ENCODE measurements at regions not wholly inside any gene's neighbourhood (a gene's known extent, or its start where the extent isn't known, plus 50 kb on each side); places are given as distances from the start of the nearest gene placed in this dataset.

- no peak for DNase-seq (ENCODE audit: low read depth in 2 of 3, low spot score in 1 of 3)
Measured at GRCh38 chrX:137483554-137483953, 82.4 kb upstream of the ZIC3 start.

DNA sequence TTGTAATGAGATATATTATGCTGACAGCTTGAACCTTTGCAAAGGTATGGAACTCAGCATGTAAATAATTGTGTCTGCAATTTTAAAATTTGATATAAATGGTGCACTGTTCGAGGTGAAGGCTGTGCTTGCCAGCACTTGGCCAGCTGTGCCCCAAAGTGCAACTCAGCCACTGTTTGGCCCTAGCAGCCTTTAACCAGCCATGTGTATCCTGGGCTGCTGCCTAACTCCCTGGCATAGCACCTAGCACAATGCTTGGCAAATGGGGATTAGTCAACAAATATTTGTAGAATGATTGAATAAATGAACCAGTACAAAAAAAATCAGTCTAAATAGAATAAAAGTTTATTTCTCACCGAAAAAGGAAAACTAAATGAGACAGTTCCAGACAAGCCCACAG, 83.8 kb upstream of the ZIC3 start:
- no peak for DNase-seq (ENCODE audit: low read depth in 2 of 3, low spot score in 1 of 3)

GRCh38 chrX:137479386-137479785, 86.5 kb upstream of the ZIC3 start:
- DNase-seq (ENCODE audit: low read depth in 2 of 3, low spot score in 1 of 3): no peak

DNA sequence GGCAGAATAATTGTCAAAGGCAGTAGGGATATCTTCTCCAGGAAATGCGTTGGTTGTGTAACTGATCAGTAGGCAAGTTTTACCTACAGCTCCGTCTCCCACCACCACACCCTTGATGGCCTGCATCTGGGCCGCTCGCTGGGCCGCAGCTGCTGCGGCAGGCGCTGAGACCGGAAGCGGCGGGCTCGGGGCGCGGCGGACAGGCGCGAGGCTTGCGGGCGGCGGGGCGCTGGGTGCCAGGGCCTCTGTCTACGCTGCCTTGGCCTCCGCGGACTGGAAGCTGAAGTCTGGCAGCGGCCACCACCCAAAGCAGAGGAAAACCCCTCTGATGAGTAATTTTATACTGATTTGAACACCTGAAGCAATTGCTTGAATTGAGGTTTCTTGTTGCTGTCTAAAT, 124.2 kb upstream of the ZIC3 start:
- DNase-seq (ENCODE audit: low read depth in 2 of 3, low spot score in 1 of 3): no peak

GRCh38 chrX:137432609-137433008, 133.3 kb upstream of the ZIC3 start:
- DNase-seq (ENCODE audit: low read depth in 2 of 3, low spot score in 1 of 3): no peak

DNA sequence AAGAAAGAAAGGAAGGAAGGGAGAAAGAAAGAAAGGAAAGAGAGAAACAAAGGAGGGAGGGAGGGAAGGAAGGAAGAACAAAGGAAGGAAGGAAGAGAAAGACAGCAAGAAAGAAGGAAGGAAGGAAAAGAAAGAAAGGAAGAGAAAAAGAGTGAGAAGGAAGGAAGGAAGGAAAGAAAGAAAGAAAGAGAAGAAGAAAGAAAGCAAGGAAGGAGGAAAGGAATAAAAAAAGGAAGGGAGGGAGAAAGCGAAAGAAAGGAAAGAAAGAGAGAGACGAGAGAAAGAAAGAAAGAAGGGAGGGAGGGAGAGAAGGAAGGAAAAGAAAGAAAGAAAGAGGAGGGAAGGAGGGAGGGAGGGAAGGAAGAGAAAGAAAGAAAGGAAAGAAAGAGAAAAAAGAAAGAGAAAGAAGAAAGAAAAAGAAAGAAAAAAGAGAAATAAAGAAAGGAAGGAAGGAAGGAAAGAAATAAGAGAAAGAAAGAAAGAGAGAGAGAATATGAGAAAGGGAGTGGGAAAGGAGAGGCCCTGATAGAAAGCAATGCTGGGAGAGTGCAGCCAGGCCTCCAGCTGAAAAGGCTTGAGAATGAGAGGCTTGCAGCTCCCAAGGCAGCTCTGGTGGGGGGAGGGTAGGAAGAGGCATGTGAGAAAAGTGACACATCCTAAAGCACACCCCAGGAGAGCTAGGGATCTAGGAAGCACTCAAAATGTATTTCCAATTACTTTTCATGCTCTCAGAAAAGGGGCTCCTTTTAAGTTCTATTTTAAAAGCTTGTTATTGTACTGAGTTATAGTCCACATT, 134.0 kb upstream of the ZIC3 start:
- no peak for DNase-seq (ENCODE audit: low read depth in 2 of 3, low spot score in 1 of 3)

DNA sequence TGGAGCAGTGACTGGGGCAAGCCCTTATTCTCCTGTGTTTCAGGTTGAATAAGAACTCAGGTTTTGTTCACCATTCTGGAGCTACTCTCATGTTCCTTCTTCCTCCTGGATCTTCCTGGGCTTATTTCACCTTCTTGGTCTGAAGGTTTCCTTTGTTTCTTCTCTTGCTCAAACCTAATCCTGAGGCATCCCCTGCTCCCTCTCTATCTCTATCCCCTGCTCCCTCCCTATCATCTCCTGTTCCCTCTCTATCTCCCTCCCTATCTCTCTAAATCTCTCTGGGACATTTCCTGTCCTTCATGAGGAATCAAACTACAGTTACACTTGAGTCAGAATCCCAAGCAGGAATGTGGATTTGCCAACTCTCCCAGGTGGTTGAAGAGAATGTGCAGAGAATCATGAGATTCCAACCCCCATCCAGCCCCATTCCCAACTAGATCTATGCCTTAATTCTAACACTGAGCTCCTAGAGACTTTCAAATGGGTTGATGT, 134.9 kb upstream of the ZIC3 start:
- no peak for DNase-seq (ENCODE audit: low read depth in 2 of 3, low spot score in 1 of 3)

DNA sequence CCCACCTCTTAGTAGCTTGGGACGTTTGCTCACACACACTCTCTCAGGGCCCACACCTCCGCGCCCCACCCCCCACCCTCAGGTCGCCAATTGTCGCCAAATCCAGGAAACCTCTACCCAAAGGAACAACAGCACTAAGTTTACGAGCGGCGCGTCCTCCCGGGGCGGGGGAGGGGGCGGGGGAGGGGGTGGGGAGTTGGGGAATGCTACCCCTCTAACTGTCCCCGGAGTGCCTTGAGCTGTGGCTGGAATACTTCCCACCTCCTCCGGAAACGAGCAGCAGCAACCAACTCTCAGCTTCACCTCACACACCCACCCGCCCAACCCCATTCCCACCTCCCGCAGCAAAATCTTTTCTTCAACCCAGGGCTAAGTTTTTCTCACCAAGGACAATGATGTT, 135.6 kb upstream of the ZIC3 start:
- no peak for DNase-seq (ENCODE audit: low read depth in 2 of 3, low spot score in 1 of 3)

DNA sequence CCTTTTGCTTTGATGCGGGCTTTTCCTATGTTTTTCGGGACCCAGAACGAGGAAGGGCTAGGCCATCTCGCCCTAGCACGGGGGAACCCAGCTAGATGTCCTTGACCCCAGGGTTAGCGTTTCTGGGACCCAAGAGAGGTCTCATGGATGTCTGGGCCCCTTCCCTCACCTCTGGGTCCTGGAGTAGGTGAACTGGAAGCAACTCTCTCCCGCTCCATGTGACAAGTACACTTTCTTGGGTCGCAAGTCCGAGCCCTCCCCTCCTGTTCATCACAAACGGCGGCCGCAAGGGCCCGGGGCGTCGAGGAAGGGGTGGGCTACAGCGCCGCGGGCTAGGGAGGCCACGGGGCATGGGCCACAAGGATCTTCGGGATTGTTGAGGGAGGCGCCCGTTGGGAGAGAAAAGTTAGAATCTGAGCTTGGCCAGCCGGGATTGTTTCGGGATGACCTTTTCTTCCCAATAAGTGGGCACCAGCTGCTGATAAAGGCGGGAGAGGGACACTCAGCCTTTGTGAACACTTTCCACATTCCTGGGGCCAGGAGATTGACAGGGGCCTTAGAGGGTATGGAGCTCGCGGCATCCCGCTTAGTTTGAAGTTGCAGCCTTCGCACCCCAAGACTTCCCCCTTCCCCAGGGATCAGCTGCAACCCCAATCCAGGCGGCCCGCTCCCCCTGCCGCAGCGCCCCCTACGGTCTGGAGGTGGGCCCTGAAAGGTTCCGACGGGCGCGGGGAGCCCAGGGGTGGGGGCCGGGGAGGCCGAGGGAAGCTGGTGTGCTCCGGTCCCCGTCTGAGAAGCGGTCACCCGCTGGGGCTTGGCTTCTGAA, 136.9 kb upstream of the ZIC3 start:
- no peak for DNase-seq (ENCODE audit: low read depth in 2 of 3, low spot score in 1 of 3)

DNA sequence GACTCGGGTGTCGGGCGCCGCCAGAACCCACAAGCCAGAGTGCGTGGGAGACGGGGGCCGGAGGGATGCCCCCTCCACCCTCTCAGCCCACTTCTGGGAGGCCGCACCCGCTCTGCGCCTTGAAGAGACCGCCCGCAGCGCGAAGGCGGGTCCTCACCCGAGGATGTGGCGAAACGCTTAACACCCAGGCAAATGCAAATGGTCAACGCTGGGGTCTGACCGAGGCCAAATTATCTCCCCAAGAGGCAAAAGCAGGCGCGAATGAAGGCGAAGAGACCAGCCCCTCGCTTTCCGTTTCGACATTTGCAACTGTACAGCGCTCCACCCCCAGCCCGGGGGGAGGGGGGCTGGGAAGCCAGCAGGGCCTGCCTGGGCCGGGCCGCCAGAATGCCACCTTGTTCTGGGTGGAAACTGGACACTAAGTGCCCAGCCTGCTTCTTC, 137.7 kb upstream of the ZIC3 start:
- DNase-seq (ENCODE audit: low read depth in 2 of 3, low spot score in 1 of 3): no peak

DNA sequence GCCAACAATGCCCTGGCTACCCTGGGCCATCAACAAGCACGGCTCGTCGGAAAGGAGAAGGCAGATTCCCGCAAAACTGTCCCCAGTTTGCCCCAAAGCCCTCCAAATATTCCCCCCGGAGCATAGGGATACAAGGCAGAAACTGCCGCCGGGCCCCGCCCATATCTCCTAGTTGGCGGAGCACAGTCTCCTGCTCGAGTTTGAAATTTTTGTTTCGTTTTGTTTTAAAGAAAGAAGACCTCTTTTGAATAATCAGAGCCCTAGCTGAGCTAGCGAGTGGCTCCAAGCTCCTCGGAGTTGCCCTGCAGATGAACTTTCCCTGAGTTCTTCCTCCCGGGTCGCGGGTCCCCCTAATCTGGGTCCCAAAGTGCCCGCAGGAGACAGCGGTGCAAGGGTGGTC, 138.1 kb upstream of the ZIC3 start:
- DNase-seq (ENCODE audit: low read depth in 2 of 3, low spot score in 1 of 3): no peak

GRCh38 chrX:137427426-137427778, 138.5 kb upstream of the ZIC3 start:
- no peak for DNase-seq (ENCODE audit: low read depth in 2 of 3, low spot score in 1 of 3)

DNA sequence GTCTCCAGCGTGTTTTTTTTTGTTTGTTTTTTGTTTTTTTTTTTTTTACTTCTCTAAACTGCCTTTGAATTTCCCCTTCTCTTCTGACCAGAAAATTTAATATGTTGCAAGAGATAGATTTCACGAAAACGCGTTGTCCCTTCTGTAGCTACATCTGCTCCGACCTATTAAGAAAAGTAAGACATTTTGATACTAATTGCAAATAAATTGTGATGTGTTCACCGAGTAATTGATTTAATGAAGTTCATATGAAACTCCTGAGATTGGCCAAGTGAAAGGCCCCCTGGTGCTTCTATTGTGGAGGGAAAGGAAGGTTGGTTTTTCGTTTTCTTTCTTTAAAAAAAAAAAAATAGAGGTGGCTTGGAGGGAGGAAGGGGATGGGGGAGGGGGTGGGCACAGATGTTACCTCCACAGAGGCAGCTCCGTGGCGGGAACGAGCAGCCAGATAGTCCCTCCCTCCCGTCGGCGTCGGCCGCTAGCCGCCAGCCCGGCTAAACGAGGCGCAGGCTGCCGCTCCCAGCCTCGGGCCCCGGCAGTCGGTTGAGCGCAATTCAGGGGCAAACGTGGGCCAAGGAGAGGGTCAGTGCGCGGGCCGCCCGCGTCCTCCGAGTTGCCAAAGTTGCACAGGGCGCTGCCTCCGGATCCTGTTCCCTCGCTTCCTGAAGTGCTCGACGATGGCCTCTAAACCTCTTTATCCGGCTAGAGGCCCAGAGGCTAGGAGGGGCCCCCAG, 139.1 kb upstream of the ZIC3 start:
- no peak for DNase-seq (ENCODE audit: low read depth in 2 of 3, low spot score in 1 of 3)

- no peak for DNase-seq (ENCODE audit: low read depth in 2 of 3, low spot score in 1 of 3)
Measured at GRCh38 chrX:137425986-137426385, 139.9 kb upstream of the ZIC3 start.

DNA sequence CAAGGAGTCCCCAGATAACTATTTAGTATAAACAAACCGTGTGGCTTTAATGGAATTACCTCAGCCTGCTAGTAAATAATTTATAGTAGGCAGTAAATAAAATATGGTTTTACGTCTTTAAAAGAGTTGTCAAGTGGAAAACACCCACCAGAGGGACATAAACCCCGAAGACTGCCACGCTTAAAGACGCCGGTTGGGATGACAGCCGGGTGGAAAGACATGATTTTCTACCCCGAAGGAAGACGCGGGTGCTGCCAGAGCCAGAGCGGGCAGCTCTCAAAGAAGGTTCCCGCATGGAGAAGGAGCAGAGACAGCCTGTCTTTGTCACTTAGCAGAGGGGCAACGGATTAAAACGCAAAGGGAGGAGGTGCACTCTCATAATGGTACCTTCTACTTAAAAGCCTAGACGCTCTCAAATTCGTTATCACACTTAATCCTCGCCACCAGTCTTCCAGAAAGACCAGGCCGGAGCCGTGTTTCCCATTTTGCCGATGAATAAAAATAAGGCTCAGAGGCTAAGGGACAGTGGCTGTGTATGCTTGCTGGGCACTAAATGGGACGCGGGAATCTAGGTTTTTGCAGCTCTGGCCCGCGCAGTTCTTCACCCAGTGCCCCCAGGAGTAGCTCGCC, 140.5 kb upstream of the ZIC3 start:
- no peak for DNase-seq (ENCODE audit: low read depth in 2 of 3, low spot score in 1 of 3)

DNA sequence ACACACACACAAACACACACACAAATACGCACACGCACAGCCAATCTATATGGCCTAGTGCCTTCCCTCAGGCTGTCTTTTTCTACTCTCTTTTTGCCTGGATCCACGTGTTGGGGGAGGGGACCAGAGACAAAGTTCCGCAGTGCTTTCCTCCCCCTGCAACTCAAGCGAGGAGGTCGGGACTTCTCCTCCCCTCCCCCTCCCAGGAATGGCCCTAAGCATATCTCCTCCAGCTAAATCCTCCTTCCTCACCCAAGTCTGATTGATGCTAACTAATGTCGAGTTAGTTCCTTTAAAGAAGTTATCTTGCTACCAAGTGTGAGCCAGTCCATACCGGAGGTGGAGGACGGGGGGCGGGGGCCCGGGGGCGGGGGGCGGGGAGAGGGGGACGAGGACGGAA, 141.2 kb upstream of the ZIC3 start:
- no peak for DNase-seq (ENCODE audit: low read depth in 2 of 3, low spot score in 1 of 3)

DNA sequence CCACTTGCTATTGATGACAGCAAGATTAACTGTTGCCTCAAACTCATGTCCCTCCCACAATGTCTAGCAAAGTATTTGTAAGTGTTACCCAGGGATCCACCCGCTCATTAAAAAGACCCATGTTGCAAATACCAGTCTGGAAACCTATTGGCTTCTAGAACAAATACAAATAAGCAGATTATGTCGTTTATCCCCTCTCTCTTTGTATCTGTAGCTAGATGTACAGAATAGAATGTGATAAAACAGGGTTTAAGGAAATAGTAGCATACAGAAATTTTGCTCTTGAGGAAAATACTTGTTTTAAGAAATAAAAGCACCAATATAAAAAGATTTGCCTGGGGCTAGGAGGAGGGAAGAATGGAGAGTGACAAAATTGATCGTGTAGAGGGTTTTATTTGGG, 142.7 kb upstream of the ZIC3 start:
- no peak for DNase-seq (ENCODE audit: low read depth in 2 of 3, low spot score in 1 of 3)

DNA sequence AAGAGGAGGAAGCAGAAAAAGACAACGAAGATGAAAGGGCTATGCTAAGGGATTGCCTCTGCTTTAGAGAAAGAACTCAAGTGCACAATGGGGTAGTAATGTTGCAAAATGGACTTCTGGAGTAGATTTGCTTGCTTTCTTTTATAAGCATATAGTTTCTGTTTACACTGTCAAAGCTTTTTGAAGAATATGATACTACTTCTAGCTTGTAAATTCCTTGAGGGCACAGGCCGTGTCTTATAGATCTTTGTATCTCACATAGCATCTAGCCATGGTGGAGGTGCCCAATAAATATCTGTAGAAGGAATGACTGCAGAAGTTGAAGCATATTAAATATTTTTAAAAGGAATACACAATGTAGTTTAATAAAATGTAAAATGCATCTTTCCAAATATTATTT, 147.8 kb upstream of the ZIC3 start:
- DNase-seq (ENCODE audit: low read depth in 2 of 3, low spot score in 1 of 3): no peak

GRCh38 chrX:137413190-137413589, 152.7 kb upstream of the ZIC3 start:
- no peak for DNase-seq (ENCODE audit: low read depth in 2 of 3, low spot score in 1 of 3)

GRCh38 chrX:137405449-137406140, 160.3 kb upstream of the ZIC3 start:
- no peak for DNase-seq (ENCODE audit: low read depth in 2 of 3, low spot score in 1 of 3)

DNA sequence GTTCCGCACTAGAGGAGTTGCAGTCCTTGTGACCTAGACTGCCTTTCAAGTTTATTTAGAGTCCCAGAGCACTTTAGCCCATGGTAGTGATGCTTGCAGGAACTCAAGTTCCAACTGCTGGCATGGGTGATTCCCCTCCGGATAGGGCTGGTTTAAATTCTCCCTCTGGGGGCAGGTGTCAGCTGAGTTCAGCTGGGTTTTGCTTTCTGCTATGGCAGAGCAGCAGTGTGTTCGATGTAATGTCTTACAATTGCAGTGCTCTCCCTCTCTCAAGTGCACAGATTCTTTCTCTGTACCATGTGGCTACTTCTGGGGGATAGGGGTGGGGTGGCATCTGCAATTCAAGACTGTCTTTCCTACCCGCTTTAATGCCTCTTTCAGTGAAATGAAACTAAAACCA, 164.8 kb upstream of the ZIC3 start:
- DNase-seq (ENCODE audit: low read depth in 2 of 3, low spot score in 1 of 3): no peak

All from stimulated activated CD4-positive, alpha-beta T cell treated with anti-CD3 and anti-CD28 coated beads, Interleukin-12 subunit alpha, Interleukin-12 subunit beta, amount 100 ng/mL, for 48 hours (primary cell).